ENCODE measurements at regions not wholly inside any gene's neighbourhood (a gene's known extent, or its start where the extent isn't known, plus 50 kb on each side); places are given as distances from the start of the nearest gene placed in this dataset.

DNA sequence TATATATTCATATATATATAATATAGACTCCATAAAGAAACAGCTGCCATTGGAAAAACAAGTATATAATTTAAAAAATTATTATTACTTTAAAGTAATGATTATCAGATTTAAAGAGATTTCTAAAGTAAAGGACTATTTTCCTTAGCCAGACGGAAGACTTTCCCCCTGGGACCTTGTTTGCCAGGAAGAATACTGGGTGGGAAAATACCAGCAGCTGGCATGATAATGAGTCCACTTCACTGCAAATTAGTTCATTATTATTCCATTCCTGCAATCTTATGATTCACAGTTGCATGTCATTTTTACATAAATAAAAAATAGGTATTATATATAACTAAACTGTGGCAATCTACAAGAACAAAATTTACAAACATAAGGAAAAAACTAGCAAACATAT lies 339.8 kb upstream of the CDH7 start:
- H3K4me1 ChIP-seq = no peaks in the 10 kb centered on the region
- no peak for DNase-seq (ENCODE audit: low spot score in 2 of 2)

DNA sequence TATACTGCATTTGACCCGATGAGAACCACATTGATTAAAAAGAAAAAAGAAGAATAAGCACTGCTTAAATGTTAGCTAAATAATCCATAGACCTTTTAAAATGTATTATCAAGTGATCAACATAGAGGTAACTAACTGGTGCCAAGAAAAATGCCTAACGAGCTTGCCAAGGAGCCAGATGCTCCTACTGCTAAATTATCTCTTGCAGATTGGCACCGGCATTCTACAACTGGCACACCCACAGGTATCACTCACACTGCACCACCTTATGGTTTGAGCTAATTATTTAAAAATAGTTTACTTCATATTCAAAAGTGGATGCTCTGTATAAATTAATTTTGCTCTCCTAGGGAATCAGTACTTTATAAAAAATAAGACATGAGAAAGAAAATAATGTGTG lies 341.6 kb upstream of the CDH7 start:
- no peaks in the 10 kb centered on the region for H3K27me3 ChIP-seq
- intact Hi-C loops (cut with DNase I) = no loop called here
- H3K4me3 ChIP-seq = no peak overlapping the region
- TF ChIP-seq, protein P1, sequence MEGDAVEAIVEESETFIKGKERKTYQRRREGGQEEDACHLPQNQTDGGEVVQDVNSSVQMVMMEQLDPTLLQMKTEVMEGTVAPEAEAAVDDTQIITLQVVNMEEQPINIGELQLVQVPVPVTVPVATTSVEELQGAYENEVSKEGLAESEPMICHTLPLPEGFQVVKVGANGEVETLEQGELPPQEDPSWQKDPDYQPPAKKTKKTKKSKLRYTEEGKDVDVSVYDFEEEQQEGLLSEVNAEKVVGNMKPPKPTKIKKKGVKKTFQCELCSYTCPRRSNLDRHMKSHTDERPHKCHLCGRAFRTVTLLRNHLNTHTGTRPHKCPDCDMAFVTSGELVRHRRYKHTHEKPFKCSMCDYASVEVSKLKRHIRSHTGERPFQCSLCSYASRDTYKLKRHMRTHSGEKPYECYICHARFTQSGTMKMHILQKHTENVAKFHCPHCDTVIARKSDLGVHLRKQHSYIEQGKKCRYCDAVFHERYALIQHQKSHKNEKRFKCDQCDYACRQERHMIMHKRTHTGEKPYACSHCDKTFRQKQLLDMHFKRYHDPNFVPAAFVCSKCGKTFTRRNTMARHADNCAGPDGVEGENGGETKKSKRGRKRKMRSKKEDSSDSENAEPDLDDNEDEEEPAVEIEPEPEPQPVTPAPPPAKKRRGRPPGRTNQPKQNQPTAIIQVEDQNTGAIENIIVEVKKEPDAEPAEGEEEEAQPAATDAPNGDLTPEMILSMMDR (IDR thresholded peaks at IDR 0.05) = no peak
- H3K4me1 ChIP-seq = no peaks in the 10 kb centered on the region
- H3K9me3 ChIP-seq = no peaks in the 10 kb centered on the region
- H3K36me3 ChIP-seq = no peaks in the 10 kb centered on the region
- H3K27ac ChIP-seq = no peak overlapping the region
- no peak for DNase-seq (ENCODE audit: low spot score in 2 of 2)

More for the DNA sequence above, 339.8 kb upstream of the CDH7 start:
- Histone ChIP-seq H3K4me3 (no peak overlapping the region), H3K27ac (no peak overlapping the region), H3K9me3 (no peaks in the 10 kb centered on the region), H3K36me3 (no peaks in the 10 kb centered on the region), H3K27me3 (no peaks in the 10 kb centered on the region)
- intact Hi-C loops (cut with DNase I) = no loop called here
- TF ChIP-seq, protein P1 (IDR thresholded peaks at IDR 0.05) = no peak

- no peaks in the 10 kb centered on the region for H3K4me1 ChIP-seq
- H3K4me3 ChIP-seq = no peak overlapping the region
- intact Hi-C loops (cut with DNase I) = no loop called here
- no peaks in the 10 kb centered on the region for H3K27me3 ChIP-seq
- TF ChIP-seq, protein P1 (IDR thresholded peaks at IDR 0.05) = no peak
- no peaks in the 10 kb centered on the region for H3K9me3 ChIP-seq
- no peak overlapping the region for H3K27ac ChIP-seq
- no peaks in the 10 kb centered on the region for H3K36me3 ChIP-seq
- DNase-seq (ENCODE audit: low spot score in 2 of 2) = no peak
These were observed 347.3 kb upstream of the CDH7 start for GRCh38 chr18:65403534-65403933.

DNA sequence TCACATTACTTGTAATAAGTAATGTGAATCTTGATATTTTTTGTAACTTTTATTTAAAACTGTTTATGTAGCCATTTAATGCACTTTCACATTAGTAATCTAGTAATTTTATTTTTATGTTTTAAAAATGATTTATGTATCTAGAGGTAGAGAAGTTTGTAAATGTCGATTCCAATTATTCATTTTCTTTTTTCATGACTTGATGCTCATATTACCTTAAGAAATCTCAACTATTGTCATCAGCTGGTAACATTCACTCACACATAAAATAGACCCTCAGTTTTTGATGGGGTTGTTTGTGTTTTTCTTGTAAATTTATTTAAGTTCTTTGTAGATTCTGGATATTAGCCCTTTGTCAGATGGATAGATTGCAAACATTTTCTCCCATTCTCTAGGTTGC lies 351.7 kb upstream of the CDH7 start:
- Histone ChIP-seq H3K4me3 (no peak overlapping the region), H3K9me3 (no peaks in the 10 kb centered on the region), H3K4me1 (no peaks in the 10 kb centered on the region), H3K27ac (no peak overlapping the region), H3K36me3 (no peaks in the 10 kb centered on the region), H3K27me3 (no peaks in the 10 kb centered on the region)
- TF ChIP-seq, protein P1 (IDR thresholded peaks at IDR 0.05) = no peak
- intact Hi-C loops (cut with DNase I) = no loop called here
- DNase-seq (ENCODE audit: low spot score in 2 of 2) = no peak

DNA sequence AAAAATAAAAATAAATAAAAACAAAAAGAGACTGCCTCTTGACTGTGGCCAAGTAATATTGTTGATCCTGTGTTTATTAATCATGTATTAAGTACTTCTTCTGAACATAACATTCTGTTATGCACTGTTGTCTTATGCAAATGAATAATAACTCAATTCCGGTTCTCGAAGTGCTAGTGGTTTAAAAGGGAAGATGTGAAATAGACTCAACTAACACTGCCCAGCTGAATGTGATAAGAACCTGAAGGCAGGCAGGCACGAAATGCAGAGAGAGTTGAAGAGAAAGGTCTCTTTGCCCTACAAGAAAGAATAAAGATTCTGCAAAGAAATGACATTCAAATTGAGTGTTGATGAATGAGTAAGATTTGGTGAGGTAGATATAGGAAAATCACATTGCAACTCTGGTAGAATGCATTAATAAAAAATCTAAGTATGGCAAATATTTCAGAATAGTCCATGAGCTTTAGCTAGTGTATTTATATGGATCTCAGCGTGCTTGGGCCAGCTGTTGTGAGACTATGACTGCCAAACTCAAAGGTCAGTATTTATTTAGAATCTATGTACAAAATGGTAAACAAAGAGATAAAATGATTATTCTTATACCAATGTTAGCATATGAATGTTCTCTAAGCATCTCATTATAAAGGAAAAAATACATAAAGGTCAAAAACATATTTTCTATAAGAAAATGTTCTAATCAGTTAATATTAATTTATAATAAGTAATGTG lies 352.3 kb upstream of the CDH7 start:
- no peaks in the 10 kb centered on the region for H3K4me1 ChIP-seq
- no peaks in the 10 kb centered on the region for H3K36me3 ChIP-seq
- H3K4me3 ChIP-seq = no peak overlapping the region
- no peaks in the 10 kb centered on the region for H3K9me3 ChIP-seq
- no peaks in the 10 kb centered on the region for H3K27me3 ChIP-seq
- TF ChIP-seq, protein P1 (IDR thresholded peaks at IDR 0.05) = no peak
- DNase-seq (ENCODE audit: low spot score in 2 of 2) = no peak
- H3K27ac ChIP-seq = no peak overlapping the region
- intact Hi-C loops (cut with DNase I) = no loop called here

DNA sequence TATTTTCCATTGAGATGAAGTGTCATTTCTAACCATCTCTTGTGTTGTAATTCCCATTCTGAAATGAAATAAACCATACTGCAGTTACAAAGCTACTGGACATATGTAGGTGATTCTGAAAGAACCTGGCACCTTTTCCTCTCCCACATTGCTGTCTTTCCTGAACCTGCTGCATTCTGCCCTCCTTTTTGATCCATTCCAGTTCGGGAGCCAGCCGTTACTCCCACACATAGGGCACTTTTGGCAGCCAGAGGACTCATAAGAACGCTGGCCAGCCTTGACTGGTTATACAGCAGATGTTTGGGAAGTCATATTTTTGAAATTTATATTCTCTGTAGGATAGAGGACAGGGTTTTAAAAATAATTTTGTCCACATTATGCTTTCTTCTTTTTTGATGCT lies 369.8 kb upstream of the CDH7 start:
- H3K4me1 ChIP-seq = no peaks in the 10 kb centered on the region
- intact Hi-C loops (cut with DNase I) = no loop called here
- DNase-seq (ENCODE audit: low spot score in 2 of 2) = no peak
- no peaks in the 10 kb centered on the region for H3K27me3 ChIP-seq
- H3K9me3 ChIP-seq = no peaks in the 10 kb centered on the region
- H3K4me3 ChIP-seq = no peak overlapping the region
- H3K27ac ChIP-seq = no peak overlapping the region
- TF ChIP-seq, protein P1 (IDR thresholded peaks at IDR 0.05) = no peak
- H3K36me3 ChIP-seq = no peaks in the 10 kb centered on the region
